Neuronal stem cell (in vitro differentiated cells): ENCODE measurements at regions not wholly inside any gene's neighbourhood (a gene's known extent, or its start where the extent isn't known, plus 50 kb on each side); places are given as distances from the start of the nearest gene placed in this dataset.

ENCODE experiments used
- DNase-seq: peaks from one replicate; pipeline ENCODE4 v3.0.0-alpha.2; 2013; ENCODE audit warnings: low spot score
- H2AFZ ChIP-seq: one replicate; pipeline ENCODE4 v1.6.1; 2013; ENCODE audit warnings: mild to moderate bottlenecking, low read length, inconsistent platforms
- H2AK5ac ChIP-seq: 2 replicates; pipeline ENCODE4 v1.6.1; 2013; ENCODE audit warnings: low read depth, mild to moderate bottlenecking, inconsistent platforms, low read length, moderate library complexity, mixed read lengths
- H2BK120ac ChIP-seq: 2 replicates; pipeline ENCODE4 v1.6.1; 2013; ENCODE audit warnings: low read depth, mild to moderate bottlenecking, inconsistent platforms, low read length, moderate library complexity, mixed read lengths
- H2BK12ac ChIP-seq: one replicate; pipeline ENCODE4 v1.6.1; 2013; ENCODE audit warnings: low read length, inconsistent platforms
- H2BK15ac ChIP-seq: 2 replicates; pipeline ENCODE4 v1.6.1; 2013; ENCODE audit warnings: mild to moderate bottlenecking, low read length, inconsistent platforms, mixed read lengths
- H2BK5ac ChIP-seq: one replicate; pipeline ENCODE4 v1.6.1; 2013; ENCODE audit warnings: inconsistent platforms, mild to moderate bottlenecking, low read length, moderate library complexity
- H3K14ac ChIP-seq: one replicate; pipeline ENCODE4 v1.6.1; 2013; ENCODE audit warnings: low read length, inconsistent platforms
- H3K18ac ChIP-seq: 2 replicates; pipeline ENCODE4 v1.6.1; 2013; ENCODE audit warnings: low read length, inconsistent platforms
- H3K23ac ChIP-seq: 2 replicates; pipeline ENCODE4 v1.6.1; 2013; ENCODE audit warnings: low read depth, mild to moderate bottlenecking, mixed read lengths, low read length, inconsistent platforms; ENCODE audit not compliant: poor library complexity
- H3K27ac ChIP-seq: replicated peaks from 3 replicates; pipeline ENCODE4 v1.5.1; 2013; ENCODE audit warnings: low read length, inconsistent platforms
- H3K27me3 ChIP-seq, 3 experiments: 2 replicates each; pipeline ENCODE4 v1.6.1; 2013; ENCODE audit warnings: low read length in 3 of 3, mild to moderate bottlenecking in 2 of 3, inconsistent platforms in 1 of 3, low read depth in 1 of 3, mixed read lengths in 1 of 3, moderate library complexity in 1 of 3; ENCODE audit not compliant: control insufficient read depth in 3 of 3, insufficient read depth in 3 of 3
- H3K36me3 ChIP-seq, 2 donors: replicated peaks in 1 of 2; 2 replicates each; pipeline ENCODE4 v1.6.1; 2013; ENCODE audit warnings: low read length in 2 of 2; ENCODE audit not compliant: control insufficient read depth in 2 of 2, insufficient read depth in 2 of 2
- H3K4ac ChIP-seq: 2 replicates; pipeline ENCODE4 v1.6.1; 2013; ENCODE audit warnings: inconsistent platforms, mild to moderate bottlenecking, low read length, moderate library complexity
- H3K4me1 ChIP-seq, 2 donors: 1 replicate in 1 of 2; 2 replicates in 1 of 2; pipeline ENCODE4 v1.6.1; 2013; ENCODE audit warnings: low read length in 2 of 2, low read depth in 1 of 2; ENCODE audit not compliant: control insufficient read depth in 2 of 2, insufficient read depth in 1 of 2
- H3K4me2 ChIP-seq: one replicate; pipeline ENCODE4 v1.6.1; 2013; ENCODE audit warnings: mild to moderate bottlenecking, low read length, inconsistent platforms; ENCODE audit not compliant: insufficient read depth, poor library complexity, severe bottlenecking
- H3K4me3 ChIP-seq, 2 donors: 2 replicates each; pipeline ENCODE4 v1.5.1; 2013; ENCODE audit warnings: low read length in 2 of 2, mild to moderate bottlenecking in 2 of 2, inconsistent platforms in 1 of 2, moderate library complexity in 1 of 2
- H3K79me1 ChIP-seq: one replicate; pipeline ENCODE4 v1.6.1; 2013; ENCODE audit warnings: low read depth, mild to moderate bottlenecking, inconsistent platforms, low read length, moderate library complexity
- H3K9ac ChIP-seq: one replicate; pipeline ENCODE4 v1.6.1; 2013; ENCODE audit warnings: mild to moderate bottlenecking, low read depth, low read length, inconsistent platforms; ENCODE audit not compliant: poor library complexity
- H3K9me3 ChIP-seq, 2 donors: replicated peaks in 1 of 2; 2 replicates each; pipeline versions ENCODE3 to v1.6.1; 2013; ENCODE audit warnings: low read length in 2 of 2, mild to moderate bottlenecking in 2 of 2, inconsistent platforms in 1 of 2, low read depth in 1 of 2, mixed read lengths in 1 of 2, moderate library complexity in 1 of 2; ENCODE audit not compliant: control insufficient read depth in 2 of 2, insufficient read depth in 1 of 2
- H4K8ac ChIP-seq: one replicate; pipeline ENCODE4 v1.6.1; 2013; ENCODE audit warnings: low read depth, mild to moderate bottlenecking, inconsistent platforms, low read length, moderate library complexity
- H4K91ac ChIP-seq: one replicate; pipeline ENCODE4 v1.6.1; 2013; ENCODE audit warnings: low read length, low read depth, mild to moderate bottlenecking, inconsistent platforms; ENCODE audit not compliant: poor library complexity
- WGBS, 2 donors: extraction: QIAGEN DNeasy Blood & Tissue Kit; methylation state at CpG; one replicate each; pipeline ENCODE4 v1.1.7; 2013; ENCODE audit warnings: missing lambda C conversion rate in 2 of 2, mixed read lengths in 1 of 2; ENCODE audit not compliant: insufficient read length in 2 of 2, insufficient replicate concordance in 1 of 2; ENCODE audit errors: extremely low coverage in 2 of 2; 5-methylcytosine and 5-hydroxymethylcytosine counted together

DNA sequence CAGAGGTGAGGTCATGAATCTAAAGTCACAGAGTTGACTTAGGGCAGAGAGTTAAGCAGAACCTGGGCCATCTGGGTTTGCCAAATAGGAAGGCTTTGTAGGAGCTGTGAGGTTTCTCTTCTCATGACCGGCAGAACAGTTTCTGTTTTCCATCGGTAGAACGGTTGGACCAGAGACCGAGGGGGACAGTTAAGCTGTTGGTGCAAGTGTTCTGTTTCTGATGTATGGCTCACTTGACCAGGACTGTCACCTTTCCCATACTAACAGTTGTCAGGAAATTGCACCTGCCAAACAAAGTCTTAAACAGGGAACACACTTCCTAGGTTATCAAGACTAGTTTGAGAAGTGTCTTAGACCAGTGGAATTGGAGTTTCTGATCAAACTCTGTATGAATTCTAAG lies 158.3 kb downstream of the PDCD6IP start:
- Histone ChIP-seq H3K23ac (no peak overlapping the region), H2AFZ (no peak overlapping the region)
- WGBS, 2 donors: no CpG with 5 or more reads among the region's 4 CpGs

DNA sequence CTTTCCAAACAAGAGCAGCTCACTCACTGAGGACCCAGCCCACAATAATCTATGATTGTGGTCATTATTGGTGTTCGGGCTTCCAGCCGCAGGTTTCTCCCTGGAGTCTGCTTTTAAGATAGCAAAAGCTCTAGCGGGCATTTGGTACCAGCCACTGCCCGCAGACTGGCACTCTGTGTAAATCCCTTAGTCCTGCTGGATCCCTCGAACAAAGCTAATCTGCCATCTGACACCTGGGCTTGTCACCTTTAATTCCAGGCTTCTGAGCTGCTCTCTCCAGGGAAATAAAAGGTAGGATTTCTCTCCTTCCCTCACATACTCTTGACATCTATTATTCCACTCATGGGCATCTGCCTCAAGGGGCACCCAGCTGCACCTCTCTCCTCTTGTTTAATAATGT lies 158.7 kb downstream of the PDCD6IP start:
- Histone ChIP-seq H4K8ac (no peak overlapping the region), H2AK5ac (no peak overlapping the region), H3K36me3 (no peaks in the 10 kb centered on the region), H2BK5ac (no peak overlapping the region), H3K4ac (no peak overlapping the region), H4K91ac (no peak overlapping the region), H2BK120ac (no peak overlapping the region), H2AFZ (no peak overlapping the region), H3K14ac (no peak overlapping the region), H3K27ac (no peak overlapping the region), H3K9me3 (no peaks in the 10 kb centered on the region), H2BK12ac (no peak overlapping the region), H3K79me1 (no peaks in the 10 kb centered on the region), H3K23ac (no peak overlapping the region), H3K9ac (no peak overlapping the region), H3K18ac (no peak overlapping the region), H3K4me1 (no peaks in the 10 kb centered on the region), H3K27me3 (no peaks in the 10 kb centered on the region), H2BK15ac (no peak overlapping the region), H3K4me3 (no peak overlapping the region), H3K4me2 (no peak overlapping the region)
- WGBS, 2 donors: no CpG with 5 or more reads among the region's 5 CpGs
- DNase-seq: no peak

More for the DNA sequence above, 158.3 kb downstream of the PDCD6IP start:
- Histone ChIP-seq H2BK5ac (no peak overlapping the region), H3K4me2 (no peak overlapping the region), H3K9ac (no peak overlapping the region), H3K4ac (no peak overlapping the region), H2BK120ac (no peak overlapping the region), H3K79me1 (no peaks in the 10 kb centered on the region), H3K18ac (no peak overlapping the region), H4K91ac (no peak overlapping the region), H3K27ac (no peak overlapping the region), H3K9me3 (no peaks in the 10 kb centered on the region), H3K36me3 (no peaks in the 10 kb centered on the region), H2BK12ac (no peak overlapping the region), H4K8ac (no peak overlapping the region), H3K27me3 (no peaks in the 10 kb centered on the region), H3K4me3 (no peak overlapping the region), H3K4me1 (no peaks in the 10 kb centered on the region), H3K14ac (no peak overlapping the region), H2BK15ac (no peak overlapping the region), H2AK5ac (no peak overlapping the region)
- no peak for DNase-seq

DNA sequence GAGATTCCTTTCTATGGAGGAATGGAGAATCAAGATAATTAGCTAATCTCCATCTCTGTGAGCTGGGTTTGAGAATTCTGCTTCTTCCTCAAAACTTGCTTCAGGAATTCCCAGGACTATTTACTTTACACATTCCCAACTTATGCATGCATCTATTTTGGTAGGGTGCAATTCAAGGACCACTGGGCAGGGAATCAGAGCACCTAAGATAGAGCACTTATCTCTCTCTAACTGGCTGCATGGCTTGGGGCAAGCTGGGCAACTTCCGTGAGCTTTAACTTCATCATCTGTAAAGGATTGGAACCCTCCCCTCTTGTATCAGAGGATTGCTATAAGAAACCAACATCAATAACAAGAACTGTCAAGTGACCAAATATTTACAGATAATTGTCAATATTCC lies 160.2 kb downstream of the PDCD6IP start:
- no peak overlapping the region for H3K27ac ChIP-seq
- H2BK5ac ChIP-seq: no peak overlapping the region
- H2BK15ac ChIP-seq: no peak overlapping the region
- H3K4me2 ChIP-seq: no peak overlapping the region
- H3K36me3 ChIP-seq: no peaks in the 10 kb centered on the region
- no peak overlapping the region for H3K14ac ChIP-seq
- no peak overlapping the region for H4K91ac ChIP-seq
- no peak overlapping the region for H3K4ac ChIP-seq
- H2BK120ac ChIP-seq: no peak overlapping the region
- no peak overlapping the region for H2BK12ac ChIP-seq
- H3K9ac ChIP-seq: no peak overlapping the region
- no peaks in the 10 kb centered on the region for H3K79me1 ChIP-seq
- no peaks in the 10 kb centered on the region for H3K4me1 ChIP-seq
- no peak for DNase-seq
- no peak overlapping the region for H3K23ac ChIP-seq
- no peak overlapping the region for H2AFZ ChIP-seq
- H3K4me3 ChIP-seq: no peak overlapping the region
- no peak overlapping the region for H2AK5ac ChIP-seq
- H3K9me3 ChIP-seq: no peaks in the 10 kb centered on the region
- no peak overlapping the region for H3K18ac ChIP-seq
- H3K27me3 ChIP-seq: no peaks in the 10 kb centered on the region
- WGBS, 2 donors: no CpG with 5 or more reads among the region's 1 CpG
- H4K8ac ChIP-seq: no peak overlapping the region

DNA sequence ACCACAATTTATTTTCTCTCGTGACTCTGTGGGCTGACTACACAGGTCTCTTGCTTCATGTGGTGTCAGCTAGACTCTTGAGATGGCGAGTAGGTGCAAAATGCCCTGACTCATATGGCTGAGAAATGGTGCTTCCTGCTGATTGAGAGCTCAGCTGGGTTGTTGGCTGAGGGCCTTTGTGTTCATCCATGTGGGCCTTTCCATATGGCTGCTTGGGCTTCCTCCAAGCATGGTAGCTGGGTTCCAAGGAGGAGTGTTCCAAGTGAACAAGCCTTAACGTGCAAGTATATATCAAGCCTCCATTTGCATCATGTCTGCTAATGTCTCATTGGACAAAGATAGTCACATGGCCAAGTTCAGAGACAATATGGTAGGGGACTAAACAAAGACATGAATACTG lies 164.0 kb downstream of the PDCD6IP start:
- no peak for DNase-seq
- WGBS, 2 donors: no CpG with 5 or more reads among the region's 3 CpGs

More for the DNA sequence above, 164.0 kb downstream of the PDCD6IP start:
- no peak overlapping the region for H3K27ac ChIP-seq
- H2BK12ac ChIP-seq: no peak overlapping the region
- no peak overlapping the region for H3K4me2 ChIP-seq
- H3K4me3 ChIP-seq: no peak overlapping the region
- no peaks in the 10 kb centered on the region for H3K79me1 ChIP-seq
- no peak overlapping the region for H3K23ac ChIP-seq
- H2AFZ ChIP-seq: no peak overlapping the region
- H3K4me1 ChIP-seq: no peaks in the 10 kb centered on the region
- no peak overlapping the region for H4K91ac ChIP-seq
- no peak overlapping the region for H4K8ac ChIP-seq
- H3K36me3 ChIP-seq: no peaks in the 10 kb centered on the region
- no peak overlapping the region for H3K14ac ChIP-seq
- no peak overlapping the region for H2BK120ac ChIP-seq
- H3K27me3 ChIP-seq: no peaks in the 10 kb centered on the region
- H2AK5ac ChIP-seq: no peak overlapping the region
- H2BK15ac ChIP-seq: no peak overlapping the region
- H2BK5ac ChIP-seq: no peak overlapping the region
- no peaks in the 10 kb centered on the region for H3K9me3 ChIP-seq
- H3K18ac ChIP-seq: no peak overlapping the region
- H3K4ac ChIP-seq: no peak overlapping the region
- H3K9ac ChIP-seq: no peak overlapping the region
